Activated effector memory CD4-positive, alpha-beta T cell treated with Interleukin-2 at 50 U/mL for 16 hours (primary cell): ENCODE measurements at regions not wholly inside any gene's neighbourhood (a gene's known extent, or its start where the extent isn't known, plus 50 kb on each side); places are given as distances from the start of the nearest gene placed in this dataset.

Experiments used
- DNase-seq: peaks from one replicate; pipeline ENCODE4 v3.0.0-alpha.2; 2020

DNA sequence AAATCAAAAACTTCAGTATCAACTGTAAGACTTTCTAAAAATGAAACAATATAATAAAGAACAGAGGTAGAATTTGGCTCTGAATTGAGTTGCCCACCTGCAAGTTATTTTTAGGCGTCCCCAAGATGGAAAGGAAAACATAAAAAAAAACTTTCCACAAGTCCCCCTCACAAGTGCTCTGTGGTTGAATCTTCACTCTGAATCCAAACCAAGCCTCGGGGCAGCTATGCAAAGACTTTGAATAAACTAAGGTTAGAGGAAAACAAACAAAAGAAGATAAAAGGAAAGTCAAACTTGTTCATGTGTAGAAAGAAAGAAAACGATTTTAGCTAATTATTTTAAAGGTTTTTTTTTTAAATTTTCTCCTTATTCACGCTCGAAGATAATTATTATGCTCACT is 372.4 kb upstream of the SLIT2 start:
- DNase-seq: no peak

DNA sequence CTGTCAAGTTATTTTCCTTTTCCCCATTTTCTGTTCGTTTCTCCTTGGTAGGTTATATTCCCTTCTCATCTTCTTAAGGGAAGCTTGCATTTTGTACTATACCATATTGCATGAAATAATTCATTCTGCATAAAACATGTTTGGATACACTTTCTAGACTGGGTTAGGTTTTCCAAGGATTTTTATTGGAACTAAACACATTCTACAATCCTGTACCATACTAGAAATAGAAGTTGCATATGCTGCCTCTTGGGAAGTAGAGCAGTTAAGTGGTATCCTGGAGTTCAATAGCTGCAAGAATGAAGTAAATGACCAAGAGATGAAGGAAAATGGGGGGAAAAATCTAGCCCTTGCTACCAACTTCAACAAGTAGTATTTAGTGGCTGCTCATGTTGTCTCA is 393.7 kb upstream of the SLIT2 start:
- DNase-seq: no peak

DNA sequence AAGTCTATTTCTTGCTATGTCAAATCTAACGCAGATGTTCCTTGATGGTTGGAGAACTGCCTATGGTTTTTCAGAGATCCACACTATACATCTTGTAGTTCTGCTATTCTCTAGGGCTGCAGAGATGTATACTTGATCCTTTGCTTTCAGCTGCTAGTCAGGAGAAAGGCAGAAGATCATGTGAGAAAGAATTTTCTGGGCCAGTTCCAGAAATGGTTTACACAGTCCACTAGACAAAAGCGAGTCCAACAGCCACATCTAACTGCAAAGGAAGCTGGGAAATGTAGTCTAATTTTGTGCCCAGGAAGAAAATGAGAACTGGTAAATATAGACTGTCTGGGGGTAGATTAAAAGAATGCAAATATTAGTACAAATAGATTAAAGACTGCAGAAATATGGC is 394.3 kb upstream of the SLIT2 start:
- DNase-seq: no peak

DNA sequence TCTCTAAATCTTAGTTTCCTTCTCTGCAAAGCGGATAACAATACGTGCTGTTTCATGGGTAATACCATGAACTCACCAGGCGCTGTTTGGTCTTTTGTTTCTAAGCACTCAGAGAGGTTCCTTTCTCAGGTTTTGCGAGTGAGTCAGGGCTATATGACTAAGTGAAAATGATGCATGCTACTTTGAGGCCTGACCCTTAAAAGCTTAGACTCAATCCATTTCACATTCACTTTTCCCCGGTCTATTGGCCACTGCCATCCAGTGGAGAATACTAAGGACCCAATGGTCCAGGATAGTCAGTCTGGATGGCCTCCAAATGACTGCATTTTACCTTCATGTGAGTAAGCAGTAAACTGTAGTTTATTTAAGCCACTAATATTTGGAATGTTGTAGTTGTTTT is 400.8 kb upstream of the SLIT2 start:
- DNase-seq: no peak

DNA sequence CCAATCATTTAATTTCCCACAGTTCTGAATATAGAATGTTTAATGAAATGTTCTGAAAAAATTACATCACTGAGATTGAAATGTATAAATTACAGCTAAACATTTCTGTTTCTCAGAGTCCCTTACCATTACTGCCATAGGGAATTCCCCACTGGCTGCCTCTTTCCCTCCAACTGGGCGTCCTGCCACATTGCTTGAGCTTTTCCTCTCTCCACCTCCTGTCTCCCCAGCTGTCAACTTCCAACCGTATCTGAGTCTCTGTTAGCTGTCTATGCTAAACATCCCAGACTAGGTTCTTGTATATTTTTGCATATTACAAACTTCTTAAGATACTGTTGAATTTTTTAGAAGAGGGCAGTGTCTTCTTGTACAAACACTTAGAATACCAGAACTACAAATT is 407.3 kb upstream of the SLIT2 start:
- DNase-seq: no peak

DNA sequence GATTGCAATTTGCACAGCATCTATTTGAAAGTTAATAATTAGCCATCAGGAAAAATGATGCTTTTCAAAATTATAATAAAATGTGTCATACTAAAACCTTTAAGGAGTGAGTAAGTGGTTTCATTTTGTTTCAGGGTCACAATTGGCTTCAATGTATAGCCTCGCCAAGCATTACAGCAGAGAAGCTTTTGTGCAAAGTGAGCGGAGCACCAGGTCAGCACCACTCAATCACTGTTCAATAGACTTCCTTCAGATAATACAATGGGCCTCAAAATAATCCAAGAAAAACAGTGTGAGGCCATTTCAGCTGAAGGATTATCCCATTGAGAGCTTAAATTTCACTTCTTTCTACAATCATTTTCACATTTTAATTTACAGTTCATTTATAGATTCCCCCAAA is 409.2 kb upstream of the SLIT2 start:
- DNase-seq: no peak

DNA sequence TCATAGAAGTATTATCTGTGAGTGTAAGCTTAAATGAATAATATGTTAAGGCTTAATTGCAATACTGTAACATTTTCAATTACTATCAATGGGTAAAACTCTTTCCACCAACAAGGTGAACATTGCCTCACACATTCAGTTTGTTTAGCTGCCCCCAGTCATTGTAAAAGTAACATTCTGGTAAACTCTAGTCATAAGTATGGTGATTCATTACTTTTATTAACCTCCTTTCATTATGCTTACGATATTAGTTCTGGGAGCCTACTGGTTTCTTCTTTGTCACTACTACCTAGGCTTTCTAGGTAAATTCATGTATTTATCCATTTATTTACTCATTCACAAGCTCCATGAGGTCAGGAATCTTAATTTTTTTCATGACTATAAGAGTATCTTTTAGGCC is 412.8 kb upstream of the SLIT2 start:
- no peak for DNase-seq

DNA sequence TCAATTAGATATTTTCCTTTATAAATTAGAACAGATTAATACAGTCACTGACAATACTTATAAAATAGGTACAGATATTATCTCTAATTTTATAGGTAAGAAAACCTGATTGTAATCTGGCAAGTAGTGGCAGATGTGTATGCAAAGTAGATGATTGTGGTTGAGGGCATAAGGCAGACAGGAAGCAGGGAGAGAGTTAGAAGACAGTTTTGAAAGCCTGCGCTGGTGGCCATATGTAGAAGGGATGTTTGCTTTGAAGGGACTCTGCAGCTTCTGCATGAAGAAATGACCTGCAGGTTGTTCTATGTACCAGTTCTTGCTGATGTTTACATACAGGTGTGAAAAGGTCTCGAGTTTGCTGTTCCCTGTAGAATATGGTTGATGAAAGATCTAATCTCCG is 416.3 kb upstream of the SLIT2 start:
- DNase-seq: no peak

DNA sequence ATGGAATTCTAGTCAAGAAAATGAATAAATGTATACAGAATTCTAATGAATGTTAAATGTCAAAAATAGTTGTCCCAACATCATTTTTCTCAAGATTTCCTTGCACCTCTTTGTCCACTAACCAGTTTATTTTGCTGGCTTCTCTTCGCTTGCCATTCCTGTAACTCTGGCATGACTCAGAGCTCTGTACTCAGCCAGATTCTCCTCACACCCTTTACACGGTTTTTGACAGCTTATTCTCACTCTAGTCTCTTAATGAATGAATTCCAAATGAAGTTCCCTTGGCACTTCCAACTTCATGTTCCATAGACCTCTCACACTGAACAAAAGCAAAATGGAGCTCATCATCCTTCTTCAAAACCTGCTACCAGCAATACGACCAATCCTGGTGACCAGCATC is 419.3 kb upstream of the SLIT2 start:
- no peak for DNase-seq

DNA sequence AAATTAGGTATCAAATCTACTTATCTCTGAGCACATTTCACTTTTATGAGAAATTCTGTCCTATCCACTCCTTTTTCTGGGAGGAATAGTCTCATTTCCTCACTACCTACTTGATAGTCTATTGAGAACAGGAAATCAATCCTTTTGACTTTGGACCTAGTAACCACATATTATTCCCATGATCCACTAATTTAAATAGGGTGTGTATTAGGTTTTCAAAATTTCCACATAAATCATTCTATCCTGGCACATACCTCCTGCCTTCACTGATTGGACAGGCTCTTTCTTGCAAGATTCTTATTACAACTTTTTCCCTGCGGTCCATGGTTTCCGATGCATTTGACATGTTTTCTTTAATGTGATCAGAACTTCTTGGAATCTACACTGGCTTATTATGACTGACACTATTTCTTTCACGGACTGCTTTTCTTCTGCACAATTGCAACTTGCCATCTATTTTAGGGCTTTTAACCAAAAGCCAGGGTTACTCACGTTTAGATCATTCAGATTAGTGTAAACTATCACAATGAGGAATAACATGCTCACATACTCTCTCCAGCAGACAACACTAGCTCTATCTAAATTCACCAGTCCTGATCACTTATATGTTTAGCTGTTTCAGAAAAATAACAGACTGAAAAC is 419.9 kb upstream of the SLIT2 start:
- DNase-seq: no peak

DNA sequence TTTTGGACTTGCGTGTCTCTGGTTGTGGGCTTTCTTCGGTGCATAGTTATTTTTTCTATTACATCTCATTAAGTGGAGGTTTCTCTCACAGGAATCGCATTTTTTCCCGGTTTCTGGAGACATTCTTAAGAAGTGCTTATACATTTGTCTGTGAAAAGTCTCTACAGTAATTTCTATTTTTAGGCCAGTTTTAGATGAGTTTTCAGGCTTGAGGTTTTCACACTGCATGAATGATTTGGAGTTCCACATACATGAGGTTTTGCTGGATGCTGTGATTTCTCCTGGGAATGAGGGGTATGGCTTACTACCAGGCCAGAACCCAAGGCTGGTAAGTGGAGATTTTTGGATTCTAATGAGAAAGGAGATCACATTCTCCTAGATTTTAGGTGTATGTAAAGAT is 422.6 kb upstream of the SLIT2 start:
- DNase-seq: no peak

DNA sequence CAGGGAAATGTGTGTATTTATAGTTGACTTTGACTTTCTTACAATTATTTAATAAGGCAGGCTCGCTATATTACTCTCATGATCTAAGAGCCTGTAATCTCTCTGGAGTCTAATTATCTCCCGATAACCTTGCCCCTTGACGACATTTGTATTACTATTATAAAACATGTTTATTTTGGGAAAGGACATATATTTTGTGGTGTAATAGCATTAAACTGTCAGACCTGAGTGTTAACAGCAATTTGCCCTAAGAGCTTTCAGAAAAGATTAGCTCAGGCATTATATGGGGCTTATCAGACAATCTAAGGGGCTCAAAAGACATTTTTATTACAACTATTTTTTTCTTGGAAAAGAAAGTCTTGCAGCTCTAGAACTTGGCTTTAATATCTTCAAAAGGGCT is 427.9 kb upstream of the SLIT2 start:
- no peak for DNase-seq

DNA sequence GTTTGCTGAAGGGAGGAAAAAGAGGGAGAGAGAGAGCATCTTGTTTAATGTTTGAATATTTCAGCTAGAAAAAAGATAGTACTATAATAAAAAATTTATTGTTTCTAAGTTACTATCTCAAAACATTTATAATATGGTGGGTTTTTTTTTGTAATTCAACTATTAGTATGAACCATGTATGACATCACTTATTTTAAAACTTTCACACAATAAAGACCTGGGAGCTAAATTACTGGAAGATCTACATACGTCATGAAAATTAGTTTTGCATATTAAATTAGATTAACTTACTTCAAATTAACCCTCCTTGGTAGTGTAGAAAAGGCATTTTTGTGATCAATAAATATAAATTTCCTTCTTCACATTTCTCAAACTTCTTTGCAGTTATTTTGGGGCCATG is 432.0 kb upstream of the SLIT2 start:
- no peak for DNase-seq

DNA sequence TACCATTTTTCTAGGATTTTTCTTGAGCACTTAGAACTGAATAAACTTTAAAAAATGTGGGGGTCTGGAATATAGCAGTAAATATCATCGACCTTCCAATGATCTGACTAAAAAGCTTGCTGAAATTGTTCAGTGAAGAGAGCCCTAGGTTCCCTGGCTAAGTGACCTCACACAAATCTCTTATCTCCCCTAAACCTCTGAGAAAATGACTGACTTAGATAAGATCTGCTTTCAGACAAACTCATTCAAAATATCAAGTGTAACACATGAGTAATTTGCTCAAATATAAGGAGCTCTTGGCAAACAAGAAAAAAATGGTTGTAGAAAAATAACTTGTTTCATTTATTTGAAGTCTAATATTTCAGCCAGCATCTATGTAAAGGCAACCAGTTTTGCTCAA is 441.7 kb upstream of the SLIT2 start:
- DNase-seq: no peak

DNA sequence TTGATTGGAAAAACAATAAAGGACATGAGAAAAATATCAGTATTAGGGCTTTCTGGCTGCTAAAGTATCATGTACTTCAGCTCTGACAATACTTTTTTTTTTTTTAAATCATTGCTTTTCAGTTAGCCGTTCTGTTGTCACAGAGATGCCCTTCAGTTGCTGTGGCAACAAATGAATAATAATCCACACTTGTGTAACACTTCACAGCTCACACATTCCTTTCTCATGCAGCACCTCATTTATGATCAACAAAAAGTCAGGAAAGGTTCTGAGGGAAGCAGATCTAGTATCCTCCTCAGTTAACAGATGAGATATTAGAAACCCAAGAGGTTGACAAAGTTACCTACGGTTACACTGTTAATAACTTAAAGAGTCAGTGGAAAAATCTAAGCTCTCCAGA is 444.2 kb upstream of the SLIT2 start:
- no peak for DNase-seq

DNA sequence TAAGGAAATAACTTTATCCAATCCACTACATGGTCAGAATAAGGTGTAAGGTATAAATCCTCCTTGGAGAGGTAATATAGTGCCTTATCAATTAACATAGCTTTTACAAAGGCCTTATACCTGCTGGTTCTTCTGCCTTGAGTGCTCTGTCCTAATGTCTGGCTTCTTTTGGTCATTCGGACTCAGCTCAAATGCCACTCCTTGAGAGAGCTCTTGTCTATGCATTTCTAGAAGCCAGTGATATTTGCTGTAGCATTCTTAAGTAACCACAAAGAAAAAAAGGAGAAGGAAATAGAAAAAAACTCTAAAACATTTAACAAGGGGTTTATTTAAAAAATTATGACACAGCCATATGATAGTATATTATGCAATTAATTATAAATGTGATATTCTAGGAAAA is 444.8 kb upstream of the SLIT2 start:
- no peak for DNase-seq

DNA sequence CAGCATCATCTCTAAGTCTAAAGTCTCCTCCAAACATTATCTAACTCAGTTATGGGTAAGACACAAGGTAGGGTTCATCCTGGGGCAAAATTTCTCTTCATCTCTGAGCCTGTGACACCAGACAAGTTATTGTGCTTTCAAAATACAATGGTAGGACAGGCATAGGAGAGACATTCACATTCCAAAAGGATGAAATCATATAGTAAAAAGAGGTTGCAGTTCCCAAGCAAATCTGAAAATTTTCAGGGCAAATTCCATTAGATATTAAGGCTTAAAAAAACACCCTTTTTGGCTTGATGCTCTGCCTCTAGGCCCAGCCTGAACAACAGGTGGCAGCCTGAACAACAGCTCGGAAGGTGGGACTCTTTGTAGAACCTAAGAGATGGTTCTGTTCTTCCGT is 448.3 kb upstream of the SLIT2 start:
- no peak for DNase-seq

DNA sequence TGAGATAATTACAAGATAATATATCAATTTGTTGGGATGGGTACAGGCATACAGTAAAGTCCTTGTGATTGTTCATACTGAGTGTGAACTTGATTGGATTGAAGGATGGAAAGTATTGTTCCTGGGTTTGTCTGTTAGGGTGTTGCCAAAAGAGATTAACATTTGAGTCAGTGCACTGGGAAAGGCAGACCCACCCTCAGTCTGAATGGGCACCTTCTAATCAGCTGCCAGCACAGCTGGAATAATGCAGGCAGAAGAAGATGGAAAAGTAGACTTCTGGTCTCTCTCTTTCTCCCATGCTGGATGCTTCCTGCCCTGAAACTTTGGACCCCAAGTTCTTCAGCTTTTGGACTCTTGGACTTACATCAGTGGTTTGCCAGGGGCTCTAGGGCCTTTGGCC is 457.9 kb upstream of the SLIT2 start:
- DNase-seq: no peak

DNA sequence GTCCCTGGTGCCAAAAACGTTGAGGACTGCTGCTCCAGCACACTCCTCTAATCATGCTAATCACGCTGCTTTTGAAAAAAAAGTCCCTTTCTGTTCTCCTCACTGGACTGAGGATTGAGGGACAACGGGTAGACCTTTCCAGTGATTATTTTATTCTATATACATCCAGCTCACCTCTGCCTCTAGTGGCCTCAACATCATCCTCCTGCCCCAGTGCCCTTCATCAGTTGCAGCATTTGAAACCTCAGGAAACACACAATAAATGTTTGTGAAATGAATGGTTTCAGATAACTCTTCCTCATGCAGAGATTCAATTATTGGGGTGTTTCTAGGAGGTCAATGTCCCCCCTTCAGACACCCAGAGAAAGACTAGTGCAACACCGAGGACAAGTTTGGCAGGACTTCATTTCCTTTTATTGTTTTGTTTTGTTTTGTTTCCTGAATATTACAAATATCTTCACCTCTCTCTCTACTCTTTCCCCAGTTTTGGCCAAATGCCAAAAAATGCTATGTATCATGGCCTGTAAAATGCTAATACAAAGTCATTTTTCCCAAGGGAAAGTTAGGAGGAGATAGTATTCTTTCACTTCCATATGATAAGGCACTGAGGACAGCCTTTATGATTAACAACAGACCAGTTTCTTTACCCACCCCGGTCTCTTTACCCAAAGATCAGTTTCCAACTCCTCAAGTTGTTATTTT is 460.1 kb upstream of the SLIT2 start:
- no peak for DNase-seq

DNA sequence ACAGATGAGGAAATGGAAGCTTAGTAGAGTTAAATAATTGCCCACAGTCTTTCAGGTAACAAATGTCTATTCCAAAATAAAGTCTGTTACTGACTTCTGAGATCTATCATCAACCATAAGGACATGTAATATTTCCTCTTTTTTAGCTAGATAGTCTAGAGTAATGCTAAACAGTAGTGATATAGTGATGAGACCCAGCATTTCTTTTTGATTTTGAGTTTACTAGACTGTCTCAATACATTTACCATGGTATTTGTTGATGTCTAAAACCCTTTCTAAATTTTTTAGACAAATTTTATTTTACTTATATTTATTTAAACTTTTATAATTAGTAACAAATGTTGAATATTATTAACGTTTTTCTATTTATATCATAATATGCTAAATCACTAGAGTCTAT is 465.1 kb upstream of the SLIT2 start:
- DNase-seq: no peak

DNA sequence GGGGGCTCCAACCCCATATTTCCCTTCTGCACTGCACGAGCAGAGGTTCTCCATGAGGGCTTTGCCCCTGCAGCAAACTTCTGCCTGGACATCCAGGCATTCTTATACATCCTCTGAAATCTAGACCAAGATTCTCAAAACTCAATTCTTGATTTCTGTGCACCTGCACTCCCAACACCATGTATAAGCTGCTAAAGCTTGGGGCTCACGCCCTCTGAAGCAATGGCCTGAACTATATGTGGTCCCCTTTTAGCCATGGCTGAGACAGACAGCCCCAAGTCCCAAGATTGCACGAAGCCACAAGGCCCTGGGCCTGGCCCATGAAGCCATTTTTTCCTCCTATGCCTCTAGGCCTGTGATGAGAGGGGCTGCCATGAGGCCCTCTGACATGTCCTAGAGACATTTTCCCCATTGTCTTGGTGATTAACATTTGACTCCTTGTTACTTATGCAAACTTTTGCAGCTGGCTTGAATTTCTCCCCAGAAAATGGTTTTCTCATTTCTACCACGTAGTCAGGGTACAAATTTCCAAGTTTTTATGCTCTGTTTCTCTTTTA is 468.0 kb upstream of the SLIT2 start:
- DNase-seq: no peak

DNA sequence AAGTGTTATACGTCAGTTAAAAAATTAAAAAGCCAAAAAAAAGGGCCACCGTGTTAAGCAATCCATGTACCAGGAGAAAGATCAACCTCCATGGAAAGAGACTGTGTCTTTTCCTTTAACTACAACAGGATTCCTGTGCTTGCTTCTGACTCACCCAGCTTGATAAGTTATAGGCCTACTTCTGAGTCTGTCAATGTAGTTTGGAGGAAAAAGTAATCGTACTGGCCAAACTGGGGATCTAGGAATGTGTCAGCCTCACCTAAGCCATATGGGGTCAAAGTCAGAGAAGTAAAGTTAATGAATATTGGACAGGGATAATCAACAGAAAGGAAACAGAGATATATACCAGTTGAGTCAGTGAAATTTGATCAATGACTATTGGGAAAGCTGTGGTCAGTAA is 470.8 kb upstream of the SLIT2 start:
- no peak for DNase-seq

DNA sequence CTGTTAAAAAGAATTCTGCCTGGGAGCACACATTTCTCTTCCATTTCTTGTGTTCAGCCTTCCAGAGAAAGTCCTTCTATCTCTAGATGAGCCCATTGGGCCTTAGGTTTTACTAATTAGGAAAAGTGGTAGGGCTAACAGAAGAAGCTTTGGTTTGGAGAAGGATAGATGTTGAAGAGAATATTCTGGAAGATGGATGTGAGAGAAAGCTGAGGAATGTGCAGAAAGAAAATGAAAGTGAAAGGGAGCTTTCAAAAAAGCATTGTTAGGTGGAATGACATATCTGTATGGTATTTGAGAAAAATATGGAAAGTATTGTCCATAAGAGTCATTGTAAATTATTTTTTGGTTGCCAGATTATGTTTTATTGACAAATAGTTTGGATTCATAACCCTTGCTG is 474.8 kb upstream of the SLIT2 start:
- no peak for DNase-seq

DNA sequence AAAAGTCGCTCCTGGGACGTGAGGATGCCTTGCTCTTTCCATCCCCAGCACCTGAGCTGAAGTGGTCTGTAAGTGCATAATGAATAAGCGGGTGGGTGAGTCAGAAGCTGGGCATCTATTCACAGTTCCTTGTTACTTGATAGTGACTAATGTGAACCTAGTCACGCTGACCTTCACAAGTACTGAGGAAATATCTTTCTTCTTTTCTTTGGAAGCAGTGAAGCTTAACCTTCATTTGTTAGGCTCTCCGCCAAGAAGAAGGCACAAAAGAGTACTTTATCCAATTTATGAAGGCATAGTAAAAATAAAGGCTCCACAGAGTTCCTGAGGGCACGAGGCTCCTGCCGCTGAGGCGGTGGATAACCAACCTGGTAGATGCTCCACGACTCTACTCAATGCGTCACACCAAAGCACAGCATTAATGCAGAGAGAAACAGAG is 475.7 kb upstream of the SLIT2 start:
- DNase-seq: no peak

DNA sequence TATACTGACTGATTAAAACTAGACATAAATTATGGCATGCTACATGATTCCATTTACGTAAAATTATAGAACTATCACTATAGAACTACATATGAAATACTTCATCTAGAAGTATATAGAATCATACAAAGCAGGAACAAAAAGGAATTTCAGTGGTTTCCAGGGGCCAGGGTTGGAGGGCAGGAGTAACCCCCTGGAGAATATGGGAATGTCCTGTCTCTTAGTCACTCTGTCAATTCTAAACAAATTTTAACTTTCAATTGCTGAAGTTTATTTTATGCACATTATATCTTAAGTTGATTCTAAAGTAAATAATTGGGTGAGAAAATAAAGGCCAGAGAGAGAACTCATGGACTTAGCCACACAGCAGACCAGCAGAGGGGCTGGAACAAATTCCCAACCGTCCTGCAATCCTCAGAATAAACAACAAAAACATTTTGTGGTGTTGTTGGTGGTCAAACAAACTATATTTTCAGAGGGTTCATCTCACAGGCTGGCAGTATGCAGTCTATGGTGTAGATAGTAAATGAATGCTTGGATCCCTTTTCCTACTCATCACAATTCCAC is 476.9 kb upstream of the SLIT2 start:
- no peak for DNase-seq
